GM21619 (cell line): ENCODE measurements at regions not wholly inside any gene's neighbourhood (a gene's known extent, or its start where the extent isn't known, plus 50 kb on each side); places are given as distances from the start of the nearest gene placed in this dataset.
"Not testable (repeated sequence)": the region's sequence is repeated elsewhere in the genome, so short reads cannot be mapped to it uniquely, and the experiment has no call there.

Experiments
- ATAC-seq: cut with Tn5 transposase; IDR thresholded peaks from one replicate; pipeline ENCODE4 v1.9.1; 2021; ENCODE audit not compliant: unreplicated experiment

- ATAC-seq = no peak
These were observed 52.3 kb upstream of the ARMC3 start for GRCh38 chr10:22875581-22875980.

GRCh38 chr10:22874189-22874854, 53.5 kb upstream of the ARMC3 start:
- no peak for ATAC-seq

- peak; percentile 81 for ATAC-seq
These were observed 71.3 kb upstream of the ARMC3 start for GRCh38 chr10:22856444-22857074.

GRCh38 chr10:22854935-22855421, 72.9 kb upstream of the ARMC3 start:
- ATAC-seq = no peak

GRCh38 chr10:22853906-22854447, 73.9 kb upstream of the ARMC3 start:
- no peak for ATAC-seq

- no peak for ATAC-seq
These were observed 75.0 kb upstream of the ARMC3 start for GRCh38 chr10:22852712-22853353.

- ATAC-seq = no peak
These were observed 76.0 kb upstream of the ARMC3 start for GRCh38 chr10:22851865-22852239.

- no peak for ATAC-seq
These were observed 77.3 kb upstream of the ARMC3 start for GRCh38 chr10:22850541-22850940.

- no peak for ATAC-seq
These were observed 78.6 kb upstream of the ARMC3 start for GRCh38 chr10:22849077-22849805.

- ATAC-seq = no peak
These were observed 79.3 kb upstream of the ARMC3 start for GRCh38 chr10:22848509-22848908.

- ATAC-seq = no peak
These were observed 81.6 kb upstream of the ARMC3 start for GRCh38 chr10:22846294-22846693.

GRCh38 chr10:22839639-22840038, 88.2 kb upstream of the ARMC3 start:
- no peak for ATAC-seq

- no peak for ATAC-seq
These were observed 90.1 kb upstream of the ARMC3 start for GRCh38 chr10:22837771-22838170.

- no peak for ATAC-seq
These were observed 90.5 kb upstream of the ARMC3 start for GRCh38 chr10:22837351-22837750.

GRCh38 chr10:22834471-22834870, 93.4 kb upstream of the ARMC3 start:
- ATAC-seq = no peak

- ATAC-seq = no peak
These were observed 94.1 kb upstream of the ARMC3 start for GRCh38 chr10:22833781-22834180.

- no peak for ATAC-seq
These were observed 94.5 kb upstream of the ARMC3 start for GRCh38 chr10:22833353-22833752.

- no peak for ATAC-seq
These were observed 95.0 kb upstream of the ARMC3 start for GRCh38 chr10:22832851-22833250.

- ATAC-seq = no peak
These were observed 95.7 kb upstream of the ARMC3 start for GRCh38 chr10:22832066-22832602.

- ATAC-seq = no peak
These were observed 96.3 kb upstream of the ARMC3 start for GRCh38 chr10:22831586-22831985.

- ATAC-seq = not testable (repeated sequence)
These were observed 99.1 kb upstream of the ARMC3 start for GRCh38 chr10:22828712-22829111.
